Left renal cortex interstitium (tissue), 4 donors: ENCODE measurements at regions not wholly inside any gene's neighbourhood (a gene's known extent, or its start where the extent isn't known, plus 50 kb on each side); places are given as distances from the start of the nearest gene placed in this dataset.
A peak's percentile ranks its signal among the peaks of the same experiment; 100 is the strongest.

Source experiments
- DNase-seq, 4 donors: peaks; one replicate each; pipeline ENCODE4 v3.0.0-alpha.2; 2013; ENCODE audit warnings: low read depth in 4 of 4, low spot score in 2 of 4, missing footprints in 1 of 4

DNA sequence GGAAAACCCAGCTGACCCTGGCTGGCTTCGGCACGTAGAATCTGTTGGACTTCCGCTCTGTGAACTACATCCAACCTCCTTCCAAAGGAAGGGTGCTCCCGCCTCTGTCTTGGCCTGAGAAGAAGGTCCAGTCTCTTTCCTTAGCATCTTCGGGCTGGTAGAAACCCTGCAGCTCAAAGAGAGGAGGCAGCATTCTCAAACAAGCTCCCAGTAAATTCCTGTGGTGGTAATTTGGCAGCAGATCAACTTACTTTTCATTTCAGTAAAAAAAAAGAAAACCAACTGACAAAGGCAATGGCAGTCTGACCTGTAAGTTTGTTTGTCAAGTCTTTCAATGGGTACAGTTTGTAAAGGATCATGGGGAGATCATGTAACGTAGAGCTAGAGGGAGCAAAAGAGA, 176.7 kb downstream of the MED10 start:
- no peak for DNase-seq

GRCh38 chr5:6198531-6198930, 179.8 kb downstream of the MED10 start:
- no peak for DNase-seq

- no peak for DNase-seq
These were observed 180.9 kb downstream of the MED10 start for GRCh38 chr5:6197427-6197826.

GRCh38 chr5:6195711-6196358, 182.5 kb downstream of the MED10 start:
- no peak for DNase-seq

DNA sequence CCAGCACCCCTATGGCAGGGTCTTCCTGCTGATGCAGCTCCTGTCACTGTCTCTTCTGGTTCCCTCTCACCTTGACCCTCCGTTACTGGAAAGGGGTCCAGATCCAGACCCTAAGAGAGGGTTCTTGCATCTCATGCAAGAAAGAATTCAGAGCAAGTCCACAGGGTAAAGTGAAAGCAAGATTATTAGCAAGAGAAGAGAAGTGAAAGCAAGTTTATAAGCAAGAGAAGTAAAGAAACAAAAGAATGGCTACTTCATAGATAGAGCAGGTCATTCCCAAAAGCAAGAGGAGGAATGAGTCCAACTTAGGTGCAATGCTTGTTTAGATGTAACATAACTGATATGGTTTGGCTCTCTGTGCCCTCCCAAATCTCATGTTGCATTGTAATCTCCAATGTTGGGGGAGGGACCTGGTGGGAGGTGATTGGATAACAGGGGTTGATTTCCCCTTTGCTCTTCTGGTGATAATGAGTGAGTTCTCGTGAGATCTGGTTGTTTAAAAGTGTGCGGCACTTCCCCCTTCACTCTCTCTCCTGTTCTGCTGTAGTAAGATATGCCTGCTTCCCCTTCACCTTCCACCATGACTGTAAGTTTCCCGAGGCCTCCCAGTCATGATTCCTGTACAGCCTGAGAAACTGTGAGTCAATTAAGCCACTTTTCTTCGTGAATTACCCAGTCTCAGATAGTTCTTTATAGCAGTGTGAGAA, 183.3 kb downstream of the MED10 start:
- DNase-seq: no peak

GRCh38 chr5:6194261-6194875, 184.0 kb downstream of the MED10 start:
- DNase-seq: no peak

DNA sequence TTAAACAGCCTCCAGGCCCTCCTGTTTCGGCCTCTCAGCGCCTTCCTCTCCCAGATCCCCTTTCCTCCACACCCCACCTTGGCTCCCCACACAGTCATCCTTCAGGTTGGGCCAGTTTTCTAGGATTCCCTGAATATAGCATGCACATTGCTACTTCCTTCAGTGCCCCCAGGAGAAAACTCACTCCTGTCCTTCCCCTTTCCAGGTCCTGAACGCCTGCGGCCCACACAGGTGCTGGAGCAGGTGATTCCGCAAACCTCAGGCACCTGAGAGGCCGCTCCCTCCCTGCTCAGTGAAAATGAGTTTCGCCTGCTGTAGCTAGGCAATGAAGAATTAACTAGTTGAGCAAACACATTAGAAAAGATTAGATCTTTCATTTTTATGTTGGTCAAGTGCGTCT, 185.0 kb downstream of the MED10 start:
- peak in 2 of 4 donors; percentile 7 to 31 for DNase-seq

- DNase-seq: no peak
These were observed 187.5 kb downstream of the MED10 start for GRCh38 chr5:6190838-6191237.

DNA sequence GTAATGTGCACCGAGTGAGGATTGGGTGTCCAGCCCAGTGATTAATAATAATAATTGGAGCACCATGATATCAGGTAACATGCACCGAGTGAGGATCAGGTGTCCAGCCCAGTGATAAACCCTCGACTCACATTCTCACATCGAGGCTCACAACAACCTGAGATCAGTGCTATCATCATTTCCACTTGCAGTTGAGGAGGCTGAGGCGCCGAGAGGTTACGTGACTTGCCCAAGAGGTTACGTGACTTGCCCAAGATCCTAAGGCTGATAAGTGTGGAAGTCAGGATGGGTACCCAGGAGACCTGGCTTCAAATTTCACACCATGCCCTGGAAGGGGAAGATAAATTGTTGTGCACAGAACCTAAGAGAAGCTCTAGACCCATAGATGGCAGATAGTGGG, 189.4 kb downstream of the MED10 start:
- DNase-seq: no peak

GRCh38 chr5:6188344-6188743, 190.0 kb downstream of the MED10 start:
- DNase-seq: no peak

GRCh38 chr5:6187501-6187900, 190.8 kb downstream of the MED10 start:
- no peak for DNase-seq

GRCh38 chr5:6185574-6185973, 192.8 kb downstream of the MED10 start:
- no peak for DNase-seq

GRCh38 chr5:6184481-6184880, 193.9 kb downstream of the MED10 start:
- DNase-seq: no peak

GRCh38 chr5:6183391-6184390, 194.7 kb downstream of the MED10 start:
- DNase-seq: no peak

DNA sequence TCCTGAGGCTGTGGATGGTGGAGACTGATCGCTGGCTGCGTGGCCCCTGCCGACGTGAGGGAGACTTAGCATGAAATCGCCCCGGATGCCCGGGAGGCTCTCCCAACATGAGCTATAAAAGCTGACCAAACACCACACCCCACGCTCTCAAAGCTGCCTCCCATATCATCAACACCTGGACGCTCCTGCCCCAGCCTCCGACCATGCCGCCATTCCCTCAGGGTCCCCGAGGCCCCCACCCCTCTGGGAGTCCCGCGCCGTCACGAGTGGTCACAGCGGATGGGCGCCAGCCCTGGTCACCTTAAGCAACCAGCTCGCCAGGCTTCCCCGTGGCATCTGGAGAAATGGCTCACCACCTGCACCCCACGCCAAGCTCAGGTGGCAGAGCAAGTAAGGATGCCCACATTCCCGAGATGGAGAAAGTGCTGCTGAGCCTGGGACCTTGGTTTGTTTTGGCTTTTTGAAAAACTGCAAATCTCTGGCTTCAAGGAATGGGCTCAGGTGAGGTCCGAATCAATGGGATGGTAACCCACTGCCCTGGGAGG, 196.0 kb downstream of the MED10 start:
- DNase-seq: no peak

DNA sequence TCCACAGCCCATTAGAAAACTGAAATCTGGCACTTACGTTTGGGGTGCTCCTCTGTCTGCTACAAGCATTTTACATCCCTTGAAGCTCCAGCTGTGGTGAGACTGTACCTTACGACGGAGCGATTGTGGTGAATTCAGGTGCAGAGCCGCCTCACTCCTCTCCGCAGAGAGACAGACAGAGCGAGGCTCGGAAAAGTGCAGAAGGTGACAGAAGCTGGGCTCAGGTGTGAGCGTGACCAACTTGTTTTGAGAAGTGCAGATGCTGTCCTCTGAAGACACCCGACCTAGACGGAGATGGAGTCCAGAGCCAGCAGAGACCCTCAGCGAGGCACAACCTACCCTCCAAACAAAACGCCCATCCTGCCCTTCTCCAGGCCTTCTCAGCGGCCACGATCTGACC, 196.5 kb downstream of the MED10 start:
- no peak for DNase-seq

GRCh38 chr5:6181147-6181729, 197.1 kb downstream of the MED10 start:
- no peak for DNase-seq

GRCh38 chr5:6180231-6180872, 198.0 kb downstream of the MED10 start:
- DNase-seq: no peak

DNA sequence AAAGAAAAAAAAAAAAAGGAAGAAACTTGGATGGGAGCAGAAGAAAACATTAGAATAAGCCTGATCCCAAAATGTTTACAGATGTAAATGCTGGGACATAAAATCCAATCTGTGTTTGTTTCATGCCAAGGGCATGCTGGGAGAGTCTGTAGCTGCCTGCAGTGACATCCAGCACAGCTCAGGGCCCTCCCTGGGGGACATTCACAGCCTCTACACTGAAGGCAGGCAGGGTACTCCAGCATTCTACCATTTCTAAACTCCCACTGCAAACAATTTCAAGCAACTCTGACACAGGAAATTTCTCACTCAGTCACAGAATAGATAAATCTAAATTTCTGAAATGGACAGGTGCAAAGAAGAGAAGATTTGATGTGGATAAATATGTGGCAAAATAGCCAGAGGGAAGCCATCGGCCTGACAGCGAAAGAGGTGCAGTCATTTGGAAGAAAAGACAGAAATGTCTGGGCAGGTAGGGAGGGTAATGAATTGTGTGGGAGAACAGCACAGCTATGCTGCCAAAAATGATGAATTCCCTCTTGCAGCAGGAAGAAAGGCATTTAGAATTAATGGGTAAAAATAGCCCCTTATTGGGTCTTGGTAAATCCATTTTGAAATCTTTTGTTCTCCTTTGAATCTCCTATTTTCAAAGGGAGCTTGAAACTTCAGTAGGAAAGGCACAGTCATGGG, 199.4 kb downstream of the MED10 start:
- DNase-seq: no peak
